ES-I3 (cell line): ENCODE measurements at regions not wholly inside any gene's neighbourhood (a gene's known extent, or its start where the extent isn't known, plus 50 kb on each side); places are given as distances from the start of the nearest gene placed in this dataset.
"Not testable (repeated sequence)": the region's sequence is repeated elsewhere in the genome, so short reads cannot be mapped to it uniquely, and the experiment has no call there.

Experiments
- H3K36me3 ChIP-seq: 2 replicates; pipeline ENCODE4 v1.6.1; 2013; ENCODE audit warnings: mild to moderate bottlenecking, low read length, control low read depth, moderate library complexity; ENCODE audit not compliant: insufficient read depth
- H3K4me1 ChIP-seq: 2 replicates; pipeline ENCODE4 v1.6.1; 2013; ENCODE audit warnings: mild to moderate bottlenecking, control low read depth, low read length; ENCODE audit not compliant: insufficient read depth
- H3K9ac ChIP-seq: 2 replicates; pipeline ENCODE4 v1.6.1; 2013; ENCODE audit warnings: low read depth, mild to moderate bottlenecking, low read length, moderate library complexity
- H3K9me3 ChIP-seq: 2 replicates; pipeline ENCODE4 v1.6.1; 2013; ENCODE audit warnings: mild to moderate bottlenecking, low read length, moderate library complexity; ENCODE audit not compliant: control insufficient read depth, insufficient read depth

- H3K9ac ChIP-seq, result no peak overlapping the region
- no peaks in the 10 kb centered on the region for H3K4me1 ChIP-seq
- no peaks in the 10 kb centered on the region for H3K36me3 ChIP-seq
- H3K9me3 ChIP-seq, result no peaks in the 10 kb centered on the region
These were observed 612.2 kb downstream of the DIPK2A start for GRCh38 chr3:144583871-144584270.

GRCh38 chr3:144585408-144585807 lies 613.8 kb downstream of the DIPK2A start:
- Histone ChIP-seq H3K9ac (no peak overlapping the region), H3K4me1 (peaks cover 5% of the 10 kb centered on the region; the same call in 1 of the 2 replicates), H3K9me3 (no peaks in the 10 kb centered on the region), H3K36me3 (no peaks in the 10 kb centered on the region)

GRCh38 chr3:144585953-144586352 lies 614.3 kb downstream of the DIPK2A start:
- Histone ChIP-seq H3K4me1 (peaks cover 5% of the 10 kb centered on the region; the same call in 1 of the 2 replicates), H3K9ac (no peak overlapping the region), H3K9me3 (no peaks in the 10 kb centered on the region), H3K36me3 (no peaks in the 10 kb centered on the region)

GRCh38 chr3:144586382-144586781 lies 614.8 kb downstream of the DIPK2A start:
- Histone ChIP-seq H3K36me3 (no peaks in the 10 kb centered on the region), H3K4me1 (peaks cover 5% of the 10 kb centered on the region; the same call in 1 of the 2 replicates), H3K9ac (no peak overlapping the region), H3K9me3 (no peaks in the 10 kb centered on the region)

- Histone ChIP-seq H3K9ac (no peak overlapping the region), H3K9me3 (no peaks in the 10 kb centered on the region), H3K36me3 (no peaks in the 10 kb centered on the region), H3K4me1 (peaks cover 5% of the 10 kb centered on the region; the same call in 1 of the 2 replicates)
These were observed 619.2 kb downstream of the DIPK2A start for GRCh38 chr3:144590854-144591253.

GRCh38 chr3:144593881-144594280 lies 622.3 kb downstream of the DIPK2A start:
- H3K9me3 ChIP-seq, result peaks cover 3% of the 10 kb centered on the region; the same call in 1 of the 2 replicates
- H3K9ac ChIP-seq, result no peak overlapping the region
- H3K36me3 ChIP-seq, result no peaks in the 10 kb centered on the region
- peaks cover 5% of the 10 kb centered on the region; the same call in 1 of the 2 replicates for H3K4me1 ChIP-seq

- H3K4me1 ChIP-seq, H3K9ac ChIP-seq, H3K36me3 ChIP-seq, H3K9me3 ChIP-seq: not testable (repeated sequence)
These were observed 648.6 kb downstream of the DIPK2A start for GRCh38 chr3:144620236-144620635.

GRCh38 chr3:144622845-144623244 lies 651.2 kb downstream of the DIPK2A start:
- no peak overlapping the region for H3K9ac ChIP-seq
- H3K4me1 ChIP-seq, result peaks cover 3% of the 10 kb centered on the region; the same call in 1 of the 2 replicates
- H3K36me3 ChIP-seq, result no peaks in the 10 kb centered on the region

GRCh38 chr3:144624656-144625055 lies 653.0 kb downstream of the DIPK2A start:
- H3K9me3 ChIP-seq, result no peaks in the 10 kb centered on the region
- peaks cover 3% of the 10 kb centered on the region; the same call in 1 of the 2 replicates for H3K4me1 ChIP-seq
- no peak overlapping the region for H3K9ac ChIP-seq
- no peaks in the 10 kb centered on the region for H3K36me3 ChIP-seq

More at GRCh38 chr3:144622845-144623244, 651.2 kb downstream of the DIPK2A start:
- no peaks in the 10 kb centered on the region for H3K9me3 ChIP-seq

- Histone ChIP-seq H3K9me3 (no peaks in the 10 kb centered on the region), H3K36me3 (no peaks in the 10 kb centered on the region), H3K4me1 (peaks cover 3% of the 10 kb centered on the region; the same call in 1 of the 2 replicates), H3K9ac (no peak overlapping the region)
These were observed 655.2 kb downstream of the DIPK2A start for GRCh38 chr3:144626835-144627234.

GRCh38 chr3:144629381-144629780 lies 657.8 kb downstream of the DIPK2A start:
- Histone ChIP-seq H3K9me3 (0 out of 2 replicates have a peak, but pooled peaks cover 2% of the 10 kb centered on the region), H3K36me3 (no peaks in the 10 kb centered on the region), H3K4me1 (peaks cover 3% of the 10 kb centered on the region; the same call in 1 of the 2 replicates), H3K9ac (no peak overlapping the region)

GRCh38 chr3:144636833-144637232 lies 665.2 kb downstream of the DIPK2A start:
- Histone ChIP-seq H3K9ac (no peak overlapping the region; the same call in 1 of the 2 replicates), H3K4me1 (no peaks in the 10 kb centered on the region), H3K9me3 (peaks cover 6% of the 10 kb centered on the region; the same call in 1 of the 2 replicates), H3K36me3 (no peaks in the 10 kb centered on the region)

- H3K9me3 ChIP-seq, result peaks cover 6% of the 10 kb centered on the region; the same call in 1 of the 2 replicates
- H3K36me3 ChIP-seq, result no peaks in the 10 kb centered on the region
- no peaks in the 10 kb centered on the region for H3K4me1 ChIP-seq
- H3K9ac ChIP-seq, result no peak overlapping the region
These were observed 666.4 kb downstream of the DIPK2A start for GRCh38 chr3:144638009-144638408.

GRCh38 chr3:144643771-144644198 lies 672.2 kb downstream of the DIPK2A start:
- Histone ChIP-seq H3K4me1 (no peaks in the 10 kb centered on the region), H3K36me3 (no peaks in the 10 kb centered on the region), H3K9ac (no peak overlapping the region), H3K9me3 (peaks cover 4% of the 10 kb centered on the region; the same call in 1 of the 2 replicates)

GRCh38 chr3:144645300-144645699 lies 673.7 kb downstream of the DIPK2A start:
- H3K4me1 ChIP-seq, result no peaks in the 10 kb centered on the region
- H3K9me3 ChIP-seq, result peaks cover 3% of the 10 kb centered on the region; the same call in 1 of the 2 replicates
- H3K9ac ChIP-seq, result no peak overlapping the region
- no peaks in the 10 kb centered on the region for H3K36me3 ChIP-seq
